Neural progenitor cell (in vitro differentiated cells): ENCODE measurements at regions not wholly inside any gene's neighbourhood (a gene's known extent, or its start where the extent isn't known, plus 50 kb on each side); places are given as distances from the start of the nearest gene placed in this dataset.

ENCODE experiments used
- CTCF ChIP-seq: fragments of 200-600 bp; sonication (generic); IDR thresholded peaks from 2 replicates; pipeline ENCODE4 v1.5.1; 2017; ENCODE audit warnings: antibody characterized with exemption, mild to moderate bottlenecking
- EZH2 ChIP-seq: fragments of 200-600 bp; sonication (generic); IDR thresholded peaks from 2 replicates; pipeline ENCODE4 v1.6.1; 2017; ENCODE audit warnings: antibody characterized with exemption, mild to moderate bottlenecking, moderate library complexity
- EZH2phosphoT487 ChIP-seq: fragments of 200-600 bp; sonication (generic); IDR thresholded peaks from 2 replicates; pipeline ENCODE4 v1.6.1; 2017; ENCODE audit warnings: antibody characterized with exemption

DNA sequence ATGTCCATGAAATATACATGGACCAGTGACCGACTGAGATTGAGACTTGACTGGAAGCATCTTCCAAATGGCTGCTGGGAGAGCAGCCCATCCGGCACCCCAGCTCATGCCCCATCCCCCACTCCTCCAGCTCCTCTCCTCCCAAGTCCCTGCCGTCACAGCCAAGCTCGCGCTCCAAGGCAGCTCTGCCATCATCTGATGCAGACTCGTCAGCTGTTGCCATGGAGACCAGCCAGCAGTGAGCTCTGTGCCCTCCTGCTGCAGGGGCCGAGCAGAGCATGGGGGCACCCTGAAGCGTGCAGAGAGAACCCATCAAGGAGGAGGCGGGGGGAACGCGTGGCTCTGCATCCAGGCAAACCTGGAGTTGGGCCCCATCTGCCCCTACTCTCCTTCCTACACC is 74.5 kb upstream of the TNRC6C start:
- no peak for TF ChIP-seq CTCF
- no peak for TF ChIP-seq EZH2phosphoT487
- TF ChIP-seq EZH2 = no peak
